T1000 (cell line): ENCODE measurements at regions not wholly inside any gene's neighbourhood (a gene's known extent, or its start where the extent isn't known, plus 50 kb on each side); places are given as distances from the start of the nearest gene placed in this dataset.

ENCODE experiments used
- DNase-seq: peaks from one replicate; lab custom pipeline; 2025; ENCODE audit warnings: mixed read lengths; lab: John Stamatoyannopoulos, UW

- DNase-seq = no peak
Measured at GRCh38 chr16:64654178-64654577, 467.7 kb downstream of the CDH11 start.

DNA sequence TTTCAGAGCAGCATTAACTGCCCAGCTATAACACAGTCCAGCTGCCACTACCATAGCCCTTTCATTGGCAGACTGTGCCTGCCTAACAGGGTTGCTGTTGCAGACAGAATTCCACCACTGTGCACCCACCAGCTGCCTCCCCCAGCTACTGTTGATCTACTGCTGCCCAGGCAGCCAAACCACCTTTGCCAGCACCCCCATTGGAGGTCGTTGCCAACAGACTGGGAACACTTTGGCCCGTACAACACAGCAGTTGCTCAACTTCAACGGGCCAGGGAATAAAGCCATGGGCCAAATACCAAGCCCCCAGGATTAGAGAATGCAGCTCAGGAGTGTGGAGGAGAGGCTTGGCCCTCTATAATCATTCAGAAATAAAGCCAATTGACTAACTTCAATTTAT is 473.6 kb downstream of the CDH11 start:
- no peak for DNase-seq

- DNase-seq = no peak
Measured at GRCh38 chr16:64641343-64641742, 480.5 kb downstream of the CDH11 start.

DNA sequence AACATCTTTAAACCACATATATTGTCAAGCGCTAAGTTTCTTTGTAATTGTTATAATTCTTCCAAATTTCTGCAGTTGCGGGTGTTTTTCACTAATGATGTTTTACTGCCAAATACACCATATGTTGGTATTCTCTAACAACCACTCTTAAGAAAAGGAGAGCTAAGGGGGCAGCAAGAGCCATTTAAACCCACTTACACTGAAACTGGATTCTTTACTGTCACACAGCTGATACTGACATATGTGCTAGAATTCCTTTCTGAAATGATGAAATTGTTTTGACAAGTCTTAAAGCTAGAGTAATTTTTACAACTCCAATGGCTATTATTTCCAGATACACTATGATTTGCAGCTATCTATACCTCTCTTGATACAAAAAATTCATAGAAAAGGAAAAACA is 483.1 kb downstream of the CDH11 start:
- DNase-seq = no peak

- no peak for DNase-seq
Measured at GRCh38 chr16:64629622-64630021, 492.2 kb downstream of the CDH11 start.

DNA sequence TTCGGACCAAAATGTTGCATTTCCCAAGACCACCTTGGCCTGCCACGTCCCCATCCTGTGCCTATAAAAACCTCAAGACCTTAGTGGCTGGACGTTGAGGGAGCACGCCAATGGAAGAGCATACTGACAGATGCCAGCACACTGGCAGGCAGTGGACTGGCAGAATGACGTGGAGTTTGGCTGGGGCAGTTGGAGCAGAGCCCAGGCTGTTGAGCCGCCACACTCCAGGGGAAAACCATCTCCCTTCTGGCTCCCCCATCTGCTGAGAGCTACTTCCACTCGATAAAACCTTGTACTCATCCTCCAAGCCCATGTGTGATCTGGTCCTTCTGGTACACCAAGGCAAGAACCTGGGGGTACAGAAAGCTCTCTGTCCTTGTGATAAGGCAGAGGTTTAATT is 494.1 kb downstream of the CDH11 start:
- DNase-seq = no peak

- no peak for DNase-seq
Measured at GRCh38 chr16:64627288-64627687, 494.6 kb downstream of the CDH11 start.

DNA sequence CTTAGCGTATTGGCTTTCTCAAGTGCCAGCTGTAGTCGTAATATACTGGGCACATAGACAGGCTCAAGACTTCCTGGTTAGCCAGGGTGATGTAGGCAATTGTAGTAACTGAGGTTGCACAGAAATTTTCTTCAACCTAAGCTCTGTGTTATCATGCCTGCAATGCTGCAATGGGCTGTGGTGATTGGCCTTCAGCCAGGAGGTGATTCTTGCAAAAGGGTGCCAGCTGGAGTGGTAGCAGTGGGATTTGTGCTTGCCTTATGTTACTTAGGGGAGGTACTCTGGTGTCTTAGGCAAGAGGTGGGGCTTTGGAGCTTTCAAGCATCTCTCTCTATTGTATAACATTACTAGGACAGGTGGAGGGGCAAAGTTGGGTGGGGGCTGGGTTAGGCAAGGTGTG is 495.1 kb downstream of the CDH11 start:
- no peak for DNase-seq

GRCh38 chr16:64621616-64622015 is 500.2 kb downstream of the CDH11 start:
- DNase-seq = no peak

DNA sequence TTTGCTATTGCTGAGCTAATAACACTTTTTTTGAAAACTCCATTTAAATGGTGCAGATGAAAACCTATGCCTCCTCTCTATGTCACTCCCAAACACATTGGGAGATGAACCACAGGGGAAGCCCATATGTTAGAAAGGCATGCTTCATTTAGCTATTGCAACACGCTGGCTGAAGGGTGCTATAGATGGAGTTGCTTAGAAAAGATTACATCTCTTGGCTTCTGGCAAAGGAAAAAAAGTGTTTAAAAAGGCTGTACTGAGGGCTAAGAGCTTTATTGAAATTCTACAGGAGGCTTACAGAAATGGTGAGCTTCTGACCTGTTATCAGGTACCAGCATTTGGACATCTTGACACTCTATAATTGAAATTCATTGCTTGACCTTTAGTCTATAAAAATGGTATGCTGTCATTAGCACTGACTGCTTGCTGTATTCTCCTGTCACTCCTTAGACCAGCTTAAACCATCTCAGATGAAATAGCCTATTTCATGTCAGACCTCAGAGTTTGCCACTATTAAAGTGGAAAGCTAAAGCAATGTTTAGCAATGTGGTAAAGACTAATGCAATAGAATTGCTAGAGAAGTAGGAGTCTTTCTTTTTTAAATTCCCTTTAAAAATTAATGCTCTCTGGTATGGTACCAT is 503.9 kb downstream of the CDH11 start:
- DNase-seq = no peak

DNA sequence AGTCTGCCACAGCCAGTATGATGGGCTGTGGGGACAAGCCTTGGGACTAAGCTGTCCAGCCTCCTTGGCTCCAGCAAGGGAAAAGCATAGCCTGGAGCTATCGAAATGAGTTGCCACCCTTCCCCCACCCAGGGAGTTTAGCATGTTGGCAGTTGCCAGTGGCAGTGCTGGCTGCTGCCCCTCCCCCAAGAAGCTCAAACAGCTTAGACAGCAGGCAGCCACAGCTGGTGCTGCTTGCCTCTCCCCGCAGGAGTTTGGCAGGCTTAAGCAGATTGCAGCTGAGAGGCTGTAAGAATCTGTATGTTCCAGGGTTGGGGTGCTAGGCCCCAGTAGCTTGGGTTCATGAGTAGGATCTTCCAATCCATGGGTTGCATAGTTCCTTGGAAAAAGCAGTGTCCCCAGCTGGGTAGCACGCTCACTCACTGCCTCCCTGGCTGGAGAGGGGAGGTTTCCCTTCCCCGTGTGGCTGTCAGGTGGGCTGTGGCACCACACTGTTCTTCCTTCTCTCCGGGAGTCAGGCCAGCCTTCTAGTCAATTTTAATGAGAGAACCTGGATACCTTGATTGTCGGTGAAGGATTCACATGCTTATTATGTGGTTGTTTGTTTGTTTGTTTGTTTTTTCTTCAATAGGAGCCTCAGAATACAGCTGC is 506.1 kb downstream of the CDH11 start:
- no peak for DNase-seq

GRCh38 chr16:64596196-64596595 is 525.7 kb downstream of the CDH11 start:
- DNase-seq = no peak

DNA sequence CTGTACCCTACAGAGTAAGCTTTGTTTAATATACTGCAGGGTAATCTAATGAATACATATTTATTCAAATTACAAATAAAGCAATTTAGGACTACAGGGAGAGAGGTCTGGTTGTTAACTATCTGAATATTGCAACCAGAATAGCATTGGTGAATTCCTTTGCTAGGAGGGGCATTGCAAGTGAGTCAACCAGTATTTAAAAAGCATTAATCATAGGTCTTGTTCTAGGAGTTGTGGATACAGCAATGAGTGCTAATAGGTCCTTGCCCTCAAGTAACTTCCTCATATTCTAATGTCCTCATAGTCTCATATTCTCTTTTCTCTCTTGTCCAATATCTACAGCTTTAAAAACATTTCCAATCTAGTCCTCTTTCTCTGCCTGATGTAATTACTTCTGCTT is 531.4 kb downstream of the CDH11 start:
- no peak for DNase-seq

DNA sequence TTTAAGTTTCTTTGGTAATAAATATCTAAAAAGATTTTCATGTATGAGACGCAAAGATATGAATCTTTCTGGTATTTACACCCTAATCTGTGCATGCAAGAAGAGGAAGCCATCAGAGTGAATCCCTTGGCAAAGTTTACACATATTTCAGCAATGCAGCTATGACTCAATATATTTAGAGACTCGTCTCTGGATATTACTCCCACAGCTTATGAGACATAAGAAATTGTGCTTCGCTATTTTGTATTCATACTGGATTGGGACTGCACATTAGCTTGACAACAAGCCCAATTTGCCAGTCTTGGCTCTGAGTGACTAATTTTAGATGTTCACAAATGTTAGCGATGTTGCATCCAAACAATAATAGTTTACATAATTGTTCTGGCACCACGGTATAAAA is 532.0 kb downstream of the CDH11 start:
- DNase-seq = no peak

DNA sequence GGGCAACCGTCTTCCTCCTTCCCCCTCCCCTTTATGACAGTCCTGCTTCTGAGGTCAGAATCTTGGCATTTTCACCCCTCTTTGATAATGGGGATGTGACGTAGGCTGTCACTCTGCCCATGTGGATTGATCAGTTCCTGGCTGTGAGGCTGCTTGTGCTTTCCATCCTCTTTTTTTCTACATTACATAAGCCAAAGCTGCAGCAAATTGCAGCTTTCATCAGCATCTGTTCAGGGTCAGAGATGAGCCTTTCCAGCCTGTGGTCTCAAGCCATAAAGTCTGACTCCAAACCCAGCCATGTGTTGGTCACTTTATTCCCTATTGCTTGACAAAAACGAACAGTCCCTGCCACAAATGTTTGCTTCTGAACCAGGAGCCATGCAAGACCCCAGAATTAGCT is 535.1 kb downstream of the CDH11 start:
- no peak for DNase-seq

DNA sequence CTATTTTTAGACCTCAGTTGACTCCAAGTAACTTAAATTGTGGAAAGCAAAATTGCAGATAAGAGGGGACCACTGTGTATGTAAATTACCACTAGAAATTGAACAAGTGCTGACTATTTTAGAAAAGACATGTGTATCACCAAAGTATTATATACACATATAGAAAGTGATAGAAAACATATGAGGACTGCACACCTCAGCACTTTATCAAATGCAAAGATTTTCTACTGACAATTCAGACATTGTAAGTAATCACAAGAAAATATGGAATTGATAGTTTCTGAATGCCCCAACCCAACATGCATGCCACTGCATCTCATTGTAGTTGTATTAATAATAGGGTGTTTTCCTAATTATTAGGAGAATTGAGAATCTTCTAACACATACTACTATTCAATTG is 536.5 kb downstream of the CDH11 start:
- no peak for DNase-seq

- DNase-seq = no peak
Measured at GRCh38 chr16:64580558-64580957, 541.3 kb downstream of the CDH11 start.

DNA sequence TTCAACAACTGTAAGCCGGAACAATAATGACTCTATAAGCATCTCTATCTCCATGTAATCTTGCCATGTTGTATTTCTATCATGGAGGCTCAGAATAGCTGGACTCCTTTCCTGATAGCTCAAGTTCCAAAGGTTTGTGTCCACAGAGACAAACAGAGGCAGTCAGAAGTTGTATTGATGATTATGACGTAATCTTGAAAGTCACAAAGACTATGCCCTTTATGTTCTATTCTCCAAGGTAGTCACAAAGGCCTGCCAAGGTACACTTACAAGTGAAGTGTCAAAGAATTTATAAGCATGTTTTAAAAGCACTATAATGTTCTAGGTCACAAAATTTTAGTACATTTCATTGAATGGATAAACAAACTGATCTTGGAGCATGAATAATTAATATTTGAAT is 542.2 kb downstream of the CDH11 start:
- no peak for DNase-seq

DNA sequence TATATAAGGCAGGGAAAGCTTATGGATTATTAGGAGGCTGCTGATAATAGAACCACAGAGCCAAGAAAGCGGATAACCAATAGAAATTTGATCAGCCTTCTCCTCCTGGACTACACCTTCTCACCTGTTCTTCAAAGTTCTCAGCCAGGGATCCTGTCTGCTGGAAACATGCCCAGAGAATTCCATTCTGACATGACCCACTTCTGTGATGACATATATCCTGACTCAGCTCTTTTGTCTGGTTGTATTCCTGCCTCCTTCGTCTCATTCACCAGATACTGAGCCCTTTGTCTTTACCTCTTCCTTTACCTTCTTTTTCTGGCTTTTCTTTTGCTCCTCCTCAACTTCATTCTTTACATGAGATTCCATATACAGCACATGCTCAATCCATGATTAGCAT is 576.1 kb downstream of the CDH11 start:
- DNase-seq = no peak

DNA sequence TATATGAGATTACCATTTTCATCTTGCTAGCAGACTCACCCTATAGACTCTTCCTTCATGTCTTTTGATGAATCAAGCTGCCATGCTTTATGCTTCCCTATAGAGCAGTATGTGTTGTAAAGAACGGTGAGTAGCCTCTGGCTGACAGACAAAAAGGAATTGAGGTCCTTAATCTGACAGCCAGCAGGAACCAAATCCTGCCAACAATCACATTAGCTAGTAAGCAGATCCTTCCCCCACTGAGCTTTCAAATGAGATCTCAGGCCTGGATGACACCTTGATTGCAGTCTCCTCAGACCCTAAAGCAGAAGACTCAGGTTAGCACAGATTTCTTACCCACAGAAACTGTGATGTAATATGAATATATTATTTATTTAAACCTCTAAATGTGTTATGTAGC is 577.0 kb downstream of the CDH11 start:
- no peak for DNase-seq

GRCh38 chr16:64543441-64543840 is 578.4 kb downstream of the CDH11 start:
- no peak for DNase-seq

- DNase-seq = no peak
Measured at GRCh38 chr16:64543031-64543430, 578.8 kb downstream of the CDH11 start.

DNA sequence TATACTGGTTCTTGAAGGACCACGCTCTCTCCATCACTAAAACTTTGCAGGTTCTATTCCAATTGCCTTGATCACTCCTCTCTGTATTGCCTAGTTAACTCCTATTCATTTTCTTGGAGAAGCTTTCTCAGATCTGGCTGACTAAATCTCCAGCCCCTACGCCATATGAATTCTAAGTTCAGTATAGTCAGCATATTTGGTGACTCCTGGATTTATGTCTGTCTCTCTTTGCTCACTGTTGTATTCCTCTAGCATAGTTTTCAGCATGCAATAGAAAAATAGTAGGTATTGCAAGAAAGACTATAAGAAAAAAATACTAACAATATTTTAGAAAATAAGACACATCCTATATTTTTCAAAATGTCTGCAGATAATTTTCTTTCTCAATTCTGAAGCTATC is 579.7 kb downstream of the CDH11 start:
- no peak for DNase-seq

GRCh38 chr16:64541621-64542020 is 580.2 kb downstream of the CDH11 start:
- no peak for DNase-seq
